OCI-LY7 (cell line): ENCODE measurements at regions not wholly inside any gene's neighbourhood (a gene's known extent, or its start where the extent isn't known, plus 50 kb on each side); places are given as distances from the start of the nearest gene placed in this dataset.

Experiments used
- BruUV-seq: library from RNA; stranded (reverse); fragments of 400-500 nt; replicated peaks from 2 replicates; lab custom pipeline; 2021; lab: Mats Ljungman, UMichigan
- CTCF ChIA-PET: fragments of 300-600 bp; sonication (Branson Sonifier 250); formaldehyde crosslinking; loops from one replicate; lab custom pipeline; 2022; ENCODE audit warnings: antibody characterized with exemption; ENCODE audit not compliant: unreplicated experiment; lab: Charles Lee
- POLR2A ChIA-PET: fragments of 300-600 bp; sonication (Branson Sonifier 250); formaldehyde crosslinking; loops from one replicate; lab custom pipeline; 2022; ENCODE audit warnings: antibody characterized with exemption; lab: Charles Lee
- DNase-seq: peaks from one replicate; pipeline ENCODE4 v3.0.0-alpha.2; 2015; ENCODE audit warnings: low spot score
- H2AFZ ChIP-seq: fragments of 200-600 bp; sonication (generic), shearing (Covaris generic); 2 replicates; pipeline ENCODE4 v1.6.1; 2014; ENCODE audit warnings: mild to moderate bottlenecking, antibody characterized with exemption, low read length, moderate library complexity
- H3K27ac ChIP-seq: fragments of 200-600 bp; sonication (generic); 2 replicates; pipeline ENCODE4 v1.5.1; 2014; ENCODE audit warnings: mixed run types, low read depth, mild to moderate bottlenecking, moderate library complexity, low read length, inconsistent platforms; ENCODE audit not compliant: poor library complexity, severe bottlenecking
- H3K36me3 ChIP-seq: fragments of 200-600 bp; sonication (generic); 2 replicates; pipeline ENCODE4 v1.6.1; 2014; ENCODE audit warnings: mild to moderate bottlenecking, antibody characterized with exemption, low read length, moderate library complexity, mixed read lengths; ENCODE audit not compliant: insufficient read depth
- H3K4me1 ChIP-seq: fragments of 200-600 bp; sonication (generic); 2 replicates; pipeline ENCODE4 v1.5.1; 2014; ENCODE audit warnings: mild to moderate bottlenecking, low read length; ENCODE audit not compliant: insufficient read depth, poor library complexity, severe bottlenecking
- H3K4me2 ChIP-seq: fragments of 200-600 bp; sonication (generic); 2 replicates; pipeline ENCODE4 v1.6.1; 2014; ENCODE audit warnings: mild to moderate bottlenecking, low read length
- H3K4me3 ChIP-seq: fragments of 200-600 bp; sonication (generic); 2 replicates; pipeline ENCODE4 v1.5.1; 2014; ENCODE audit warnings: mild to moderate bottlenecking, low read depth, low read length; ENCODE audit not compliant: poor library complexity, severe bottlenecking
- H3K79me2 ChIP-seq: fragments of 200-600 bp; sonication (generic); 2 replicates; pipeline ENCODE4 v1.6.1; 2016; ENCODE audit warnings: low read depth, mild to moderate bottlenecking, low read length, moderate library complexity, mixed read lengths; ENCODE audit not compliant: insufficient read depth
- H3K9me2 ChIP-seq: fragments of 200-600 bp; sonication (generic); 2 replicates; pipeline ENCODE4 v1.6.1; 2016; ENCODE audit warnings: mild to moderate bottlenecking, low read length, mixed read lengths; ENCODE audit not compliant: insufficient read depth
- H3K9me3 ChIP-seq: fragments of 200-600 bp; sonication (generic); 2 replicates; pipeline ENCODE4 v1.6.1; 2014; ENCODE audit warnings: mild to moderate bottlenecking, mixed run types, low read length, mixed read lengths
- H4K20me1 ChIP-seq: fragments of 200-600 bp; sonication (generic); 2 replicates; pipeline ENCODE4 v1.6.1; 2014; ENCODE audit warnings: mild to moderate bottlenecking, antibody characterized with exemption, low read length, moderate library complexity, mixed read lengths; ENCODE audit not compliant: insufficient read depth
- CTCF ChIP-seq: fragments of 200-600 bp; sonication (generic); conservative IDR thresholded peaks from 2 replicates; pipeline ENCODE4 v1.5.1; 2014; ENCODE audit warnings: mild to moderate bottlenecking, antibody characterized with exemption, low read length, moderate library complexity, mixed read lengths
- EZH2phosphoT487 ChIP-seq: fragments of 200-600 bp; sonication (generic); IDR thresholded peaks from 2 replicates; pipeline ENCODE4 v1.6.1; 2018; ENCODE audit warnings: low read depth, borderline replicate concordance, mild to moderate bottlenecking, mixed run types, antibody characterized with exemption, low read length, moderate library complexity, mixed read lengths
- intact Hi-C: fragments of 100-400 bp; cut with micrococcal nuclease; formaldehyde crosslinking; loops from one replicate; pipeline ENCODE4 v1.10.0; 2022; ENCODE audit not compliant: unreplicated experiment

GRCh38 chr5:74355041-74355824 is 285.3 kb downstream of the ENC1 start:
- no peaks in the 10 kb centered on the region for H3K79me2 ChIP-seq
- H3K4me1 ChIP-seq = no peaks in the 10 kb centered on the region
- no TSS peak for BruUV-seq
- H3K9me3 ChIP-seq = no peaks in the 10 kb centered on the region
- POLR2A ChIA-PET = no interaction called here
- no peaks in the 10 kb centered on the region for H3K9me2 ChIP-seq
- intact Hi-C loops = no loop called here
- H3K36me3 ChIP-seq = no peaks in the 10 kb centered on the region
- no peaks in the 10 kb centered on the region for H4K20me1 ChIP-seq
- TF ChIP-seq EZH2phosphoT487 = no peak
- TF ChIP-seq CTCF = no peak
- H3K27ac ChIP-seq = no peak overlapping the region
- no peak overlapping the region for H3K4me2 ChIP-seq
- no peak for DNase-seq
- H3K4me3 ChIP-seq = no peak overlapping the region
- CTCF ChIA-PET = no interaction called here
- H2AFZ ChIP-seq = no peak overlapping the region

GRCh38 chr5:74352256-74352655 is 288.3 kb downstream of the ENC1 start:
- Histone ChIP-seq H3K36me3 (no peaks in the 10 kb centered on the region), H3K9me3 (no peaks in the 10 kb centered on the region), H4K20me1 (no peaks in the 10 kb centered on the region), H3K79me2 (no peaks in the 10 kb centered on the region), H3K27ac (no peak overlapping the region), H3K4me3 (no peak overlapping the region), H3K4me1 (no peaks in the 10 kb centered on the region), H3K9me2 (no peaks in the 10 kb centered on the region), H3K4me2 (no peak overlapping the region), H2AFZ (no peak overlapping the region)
- CTCF ChIA-PET = no interaction called here
- POLR2A ChIA-PET = interaction anchor here (0.5 kb wide), 1 partner anchor 40 kb away, joined by 3 read pairs; no protein-coding TSS in a partner anchor
- BruUV-seq = no TSS peak
- no peak for DNase-seq
- intact Hi-C loops = no loop called here
- TF ChIP-seq CTCF (no peak), EZH2phosphoT487 (no peak)

- Histone ChIP-seq H3K79me2 (no peaks in the 10 kb centered on the region), H3K4me2 (no peak overlapping the region), H2AFZ (no peak overlapping the region), H3K9me2 (no peaks in the 10 kb centered on the region), H3K4me1 (no peaks in the 10 kb centered on the region), H3K36me3 (no peaks in the 10 kb centered on the region), H3K4me3 (no peak overlapping the region), H4K20me1 (no peaks in the 10 kb centered on the region), H3K27ac (no peak overlapping the region), H3K9me3 (no peaks in the 10 kb centered on the region)
- no peak for DNase-seq
- intact Hi-C loops = no loop called here
- CTCF ChIA-PET = no interaction called here
- POLR2A ChIA-PET = interaction anchor here (0.6 kb wide), 1 partner anchor 481 kb away, joined by 4 read pairs; no protein-coding TSS in a partner anchor
- TF ChIP-seq EZH2phosphoT487 (no peak), CTCF (no peak)
- no TSS peak for BruUV-seq
These were observed 297.4 kb downstream of the ENC1 start for GRCh38 chr5:74342948-74343682.
